Breast epithelium (tissue), 4 donors: ENCODE measurements at regions not wholly inside any gene's neighbourhood (a gene's known extent, or its start where the extent isn't known, plus 50 kb on each side); places are given as distances from the start of the nearest gene placed in this dataset.
"Not testable (repeated sequence)": the region's sequence is repeated elsewhere in the genome, so short reads cannot be mapped to it uniquely, and the experiment has no call there.

ENCODE experiments used
- DNase-seq, 2 donors: peaks; one replicate each; pipeline ENCODE4 v3.0.0-alpha.2; 2019; ENCODE audit warnings: low spot score in 2 of 2
- H3K27ac ChIP-seq, 2 donors: fragments of 200-600 bp; sonication (generic) in 1 of 2; one replicate each; pipeline ENCODE4 v1.5.1; 2016 to 2019; ENCODE audit warnings: mild to moderate bottlenecking in 1 of 2
- H3K27me3 ChIP-seq, 2 donors: fragments of 200-600 bp; sonication (generic) in 1 of 2; one replicate each; pipeline versions ENCODE4 v1.5.1 to v1.6.0; 2017 to 2019; ENCODE audit warnings: control low read depth in 1 of 2, mild to moderate bottlenecking in 1 of 2
- H3K36me3 ChIP-seq: fragments of 200-600 bp; one replicate; pipeline ENCODE4 v1.5.1; 2019
- H3K4me1 ChIP-seq, 2 donors: fragments of 200-600 bp; sonication (generic); one replicate each; pipeline ENCODE4 v1.5.1; 2016 to 2019; ENCODE audit warnings: control low read depth in 1 of 2
- H3K4me3 ChIP-seq, 3 donors: fragments of 200-600 bp; sonication (generic); 1 replicate in 2 of 3; 2 replicates in 1 of 3; pipeline ENCODE4 v1.5.1; 2016 to 2019; ENCODE audit warnings: mild to moderate bottlenecking in 3 of 3, moderate library complexity in 2 of 3
- H3K9me3 ChIP-seq, 2 donors: fragments of 200-600 bp; sonication (generic) in 1 of 2; one replicate each; pipeline ENCODE4 v1.5.1; 2016 to 2019; ENCODE audit warnings: control low read depth in 1 of 2
- CTCF ChIP-seq, 3 donors: fragments of 450-650 bp; IDR thresholded peaks; one replicate each; pipeline ENCODE4 v1.5.1; 2016 to 2017; ENCODE audit warnings: antibody characterized with exemption in 3 of 3, mild to moderate bottlenecking in 3 of 3, moderate library complexity in 3 of 3
- POLR2A ChIP-seq: fragments of 450-650 bp; IDR thresholded peaks from one replicate; pipeline ENCODE4 v1.6.1; 2016; ENCODE audit warnings: antibody characterized with exemption, mild to moderate bottlenecking, moderate library complexity
- POLR2AphosphoS5 ChIP-seq, 3 donors: sonication (generic); formaldehyde crosslinking; IDR thresholded peaks; one replicate each; pipeline ENCODE4 v1.6.1; 2017; ENCODE audit warnings: antibody characterized with exemption in 3 of 3
- intact Hi-C: fragments of 100-400 bp; cut with DNase I; formaldehyde crosslinking; loops from one replicate; pipeline ENCODE4 v1.15.1; 2023; ENCODE audit warnings: low total_unique reads

DNA sequence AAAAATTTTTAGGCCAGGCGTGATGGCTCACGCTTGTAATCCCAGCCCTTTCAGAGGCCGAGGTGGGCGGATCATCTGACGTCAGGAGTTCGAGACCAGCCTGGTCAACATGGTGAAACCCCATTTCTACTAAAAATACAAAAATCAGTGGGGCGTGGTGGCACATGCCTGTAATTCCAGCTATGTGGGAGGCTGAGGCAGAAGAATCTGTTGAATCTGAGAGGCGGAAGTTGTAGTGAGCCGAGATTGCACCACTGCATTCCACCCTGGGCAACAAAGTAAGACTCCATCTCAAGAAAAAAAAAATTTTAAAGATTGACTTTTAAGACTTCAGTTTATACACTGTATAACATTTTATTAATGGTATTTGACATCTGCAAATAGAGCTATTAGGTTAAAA is 60.1 kb upstream of the GNAQ start:
- Histone ChIP-seq H3K27ac (no peak overlapping the region), H3K27me3 (no peaks in the 10 kb centered on the region), H3K4me1 (no peaks in the 10 kb centered on the region), H3K9me3 (peaks cover 0 to 9% of the 10 kb centered on the region in 2 donors), H3K4me3 (no peak overlapping the region), H3K36me3 (no peaks in the 10 kb centered on the region)
- intact Hi-C loops = no loop called here
- TF ChIP-seq POLR2A = no peak
- TF ChIP-seq POLR2AphosphoS5 (IDR thresholded peaks at IDR 0.05) = no peak
- no peak for TF ChIP-seq CTCF (IDR thresholded peaks at IDR 0.05)
- DNase-seq = no peak

DNA sequence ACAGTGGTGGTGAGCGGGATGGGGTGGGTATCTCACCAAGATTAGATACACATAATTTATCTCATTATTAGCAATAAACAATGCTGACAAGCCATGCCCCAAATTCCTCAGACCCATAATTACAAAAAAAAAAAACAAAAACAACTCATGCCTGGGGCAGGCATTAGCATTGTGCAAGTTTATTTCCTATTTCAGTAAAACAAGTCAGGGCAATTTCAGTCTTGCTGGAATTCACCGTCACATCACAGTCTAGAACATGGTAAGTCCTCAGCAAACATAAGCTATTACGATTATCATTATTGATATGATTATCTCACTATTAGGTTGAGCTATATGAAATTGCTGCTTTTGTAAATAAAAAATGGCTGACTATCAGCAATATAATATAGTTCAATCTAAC is 57.5 kb upstream of the GNAQ start:
- TF ChIP-seq CTCF (IDR thresholded peaks at IDR 0.05) (no peak), POLR2AphosphoS5 (IDR thresholded peaks at IDR 0.05) (no peak), POLR2A (no peak)

DNA sequence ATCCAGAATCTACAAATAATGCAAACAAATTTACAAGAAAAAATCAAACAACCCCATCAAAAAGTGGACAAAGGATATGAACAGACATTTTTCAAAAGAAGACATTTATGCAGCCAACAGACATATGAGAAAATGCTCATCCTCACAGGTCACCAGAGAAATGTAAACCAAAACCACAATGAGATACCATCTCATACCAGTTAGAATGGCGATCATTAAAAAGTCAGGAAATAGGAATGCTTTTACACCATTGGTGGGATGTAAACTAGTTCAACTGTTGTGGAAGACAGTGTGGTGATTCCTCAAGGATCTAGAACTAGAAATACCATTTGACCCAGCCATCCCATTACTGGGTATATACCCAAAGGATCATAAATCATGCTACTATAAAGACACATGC is 56.6 kb upstream of the GNAQ start:
- H3K4me1 ChIP-seq, DNase-seq, H3K36me3 ChIP-seq, H3K27ac ChIP-seq, H3K27me3 ChIP-seq, intact Hi-C loops, H3K4me3 ChIP-seq, H3K9me3 ChIP-seq: not testable (repeated sequence)

More for the DNA sequence above, 57.5 kb upstream of the GNAQ start:
- Histone ChIP-seq H3K27ac (no peak overlapping the region), H3K27me3 (no peaks in the 10 kb centered on the region), H3K4me1 (no peaks in the 10 kb centered on the region), H3K36me3 (no peaks in the 10 kb centered on the region), H3K9me3 (peaks cover 0 to 9% of the 10 kb centered on the region in 2 donors), H3K4me3 (no peak overlapping the region)
- intact Hi-C loops = no loop called here
- no peak for DNase-seq
